GM23338 (cell line): ENCODE measurements at regions not wholly inside any gene's neighbourhood (a gene's known extent, or its start where the extent isn't known, plus 50 kb on each side); places are given as distances from the start of the nearest gene placed in this dataset.

Source experiments
- ATAC-seq: fragments of 200-7000 bp; cut with Tn5 transposase; 3 replicates; pipeline ENCODE4 v1.9.1; 2020
- DNase-seq: peaks from one replicate; pipeline ENCODE4 v3.0.0-alpha.2; 2015; ENCODE audit warnings: low spot score
- H2AFZ ChIP-seq: fragments of 200-600 bp; sonication (generic); 2 replicates; pipeline ENCODE4 v1.8.0; 2016; ENCODE audit warnings: antibody characterized with exemption, mild to moderate bottlenecking, moderate library complexity
- H3F3A ChIP-seq: fragments of 200-600 bp; sonication (generic); replicated peaks from 2 replicates; pipeline ENCODE4 v1.8.0; 2017; ENCODE audit warnings: antibody characterized with exemption, mixed run types, low read depth
- H3K27ac ChIP-seq: fragments of 200-600 bp; sonication (generic); 2 replicates; pipeline ENCODE4 v1.6.1; 2016; ENCODE audit warnings: low read depth
- H3K27me3 ChIP-seq: fragments of 200-600 bp; sonication (generic); 2 replicates; pipeline ENCODE4 v1.8.0; 2016; ENCODE audit warnings: mild to moderate bottlenecking, mixed run types, moderate library complexity; ENCODE audit not compliant: insufficient read depth
- H3K36me3 ChIP-seq: fragments of 200-600 bp; sonication (generic); 2 replicates; pipeline ENCODE4 v1.8.0; 2016; ENCODE audit warnings: mild to moderate bottlenecking; ENCODE audit not compliant: insufficient read depth
- H3K4me1 ChIP-seq: fragments of 200-600 bp; sonication (generic); 2 replicates; pipeline ENCODE4 v1.8.0; 2016; ENCODE audit warnings: mild to moderate bottlenecking, moderate library complexity; ENCODE audit not compliant: insufficient read depth
- H3K4me2 ChIP-seq: fragments of 200-600 bp; sonication (generic); 2 replicates; pipeline ENCODE4 v1.7.1; 2017; ENCODE audit warnings: mixed run types
- H3K4me3 ChIP-seq: fragments of 200-600 bp; sonication (generic); 2 replicates; pipeline ENCODE4 v1.6.1; 2016; ENCODE audit warnings: mixed run types
- H3K79me2 ChIP-seq: fragments of 200-600 bp; sonication (generic); replicated peaks from 2 replicates; pipeline ENCODE4 v1.8.0; 2017; ENCODE audit warnings: mild to moderate bottlenecking; ENCODE audit not compliant: insufficient read depth
- H3K9me2 ChIP-seq: fragments of 200-600 bp; sonication (generic); 2 replicates; pipeline ENCODE4 v1.8.0; 2017; ENCODE audit not compliant: insufficient read depth
- H4K20me1 ChIP-seq: fragments of 200-600 bp; sonication (generic); replicated peaks from 2 replicates; pipeline ENCODE4 v1.8.0; 2017; ENCODE audit warnings: mild to moderate bottlenecking; ENCODE audit not compliant: insufficient read depth
- H3K27ac Mint-ChIP-seq: 2 replicates; pipeline ENCODE4 v1.8.0; 2020; ENCODE audit warnings: inconsistent platforms, mild to moderate bottlenecking, moderate library complexity, mixed read lengths
- H3K27me3 Mint-ChIP-seq: 3 replicates; pipeline ENCODE4 v1.8.0; 2022; ENCODE audit warnings: low read depth, mild to moderate bottlenecking, moderate library complexity, mixed read lengths, inconsistent platforms; ENCODE audit not compliant: insufficient read depth, poor library complexity
- H3K36me3 Mint-ChIP-seq: 3 replicates; pipeline ENCODE4 v1.8.0; 2021; ENCODE audit warnings: low read depth, mild to moderate bottlenecking, inconsistent platforms, moderate library complexity, mixed read lengths
- H3K4me1 Mint-ChIP-seq: 3 replicates; pipeline ENCODE4 v1.8.0; 2020; ENCODE audit warnings: mild to moderate bottlenecking, inconsistent platforms, mixed read lengths
- H3K4me3 Mint-ChIP-seq: 3 replicates; pipeline ENCODE4 v1.8.0; 2021; ENCODE audit warnings: moderate library complexity, mild to moderate bottlenecking, inconsistent platforms, mixed read lengths
- H3K9me3 Mint-ChIP-seq: 3 replicates; pipeline ENCODE4 v1.8.0; 2020; ENCODE audit warnings: moderate library complexity, mild to moderate bottlenecking, inconsistent platforms, mixed read lengths
- CTCF ChIP-seq, 2 experiments: fragments of 200-600 bp in 1 of 2; sonication (generic) in 1 of 2; conservative IDR thresholded peaks; 2 replicates each; pipeline versions ENCODE4 v1.5.1 to v1.6.1; 2016 to 2017; ENCODE audit warnings: antibody characterized with exemption in 2 of 2, low read depth in 2 of 2, mild to moderate bottlenecking in 2 of 2, moderate library complexity in 1 of 2
- EZH2phosphoT487 ChIP-seq: fragments of 200-600 bp; sonication (generic); IDR thresholded peaks from one replicate; pipeline ENCODE4 v1.8.1; 2018; ENCODE audit warnings: antibody characterized with exemption; ENCODE audit not compliant: unreplicated experiment
- JUNB ChIP-seq: IDR thresholded peaks from one replicate; pipeline ENCODE4 v1.6.1; 2016; ENCODE audit warnings: antibody characterized with exemption; ENCODE audit not compliant: unreplicated experiment
- NANOG ChIP-seq: IDR thresholded peaks from 2 replicates; pipeline ENCODE4 v1.6.1; 2016; ENCODE audit warnings: antibody characterized with exemption, borderline replicate concordance
- POLR2AphosphoS5 ChIP-seq: IDR thresholded peaks from 2 replicates; pipeline ENCODE4 v1.6.1; 2016; ENCODE audit warnings: antibody characterized with exemption, low read depth
- STAT1 ChIP-seq: IDR thresholded peaks from one replicate; pipeline ENCODE4 v1.6.1; 2016; ENCODE audit warnings: antibody characterized with exemption; ENCODE audit not compliant: unreplicated experiment
- ZNF114 ChIP-seq: fragments of 250-450 bp; sonication (Bioruptor Pico); IDR thresholded peaks from 2 replicates; pipeline ENCODE4 v1.5.0; 2020; ENCODE audit warnings: mild to moderate bottlenecking, moderate library complexity
- ZNF331 ChIP-seq: fragments of 250-450 bp; sonication (Bioruptor Pico); IDR thresholded peaks from 2 replicates; pipeline ENCODE4 v1.5.0; 2020; ENCODE audit warnings: low read depth, mild to moderate bottlenecking, moderate library complexity
- TF ChIP-seq, protein P1 (sequence below): IDR thresholded peaks from one replicate; pipeline ENCODE4 v1.6.1; 2018; ENCODE audit warnings: antibody characterized with exemption; ENCODE audit not compliant: unreplicated experiment

DNA sequence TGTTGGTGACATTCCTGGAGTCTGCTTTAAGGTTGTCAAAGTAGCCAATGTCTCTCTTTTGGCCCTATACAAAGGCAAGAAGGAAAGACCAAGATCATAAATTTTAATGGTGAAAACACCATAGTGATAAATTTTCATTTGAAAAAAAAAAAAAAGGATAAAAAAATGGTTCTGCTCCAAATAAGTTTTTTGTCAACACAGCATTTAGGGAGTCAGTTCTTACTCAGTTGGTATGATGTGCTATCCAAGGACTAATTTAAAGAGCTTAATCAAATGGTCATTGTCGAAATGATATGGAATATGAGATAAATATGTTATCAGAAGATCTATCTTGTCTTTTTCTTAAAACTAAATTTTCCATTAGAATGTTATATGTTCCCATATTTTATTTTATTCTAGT lies 83.9 kb downstream of the PCDH18 start:
- H3K79me2 ChIP-seq: no peaks in the 10 kb centered on the region
- H3K27ac Mint-ChIP-seq: no peak overlapping the region
- H3K27me3 Mint-ChIP-seq: peaks cover 2% of the 10 kb centered on the region
- peaks cover 5% of the 10 kb centered on the region; the same call in 1 of the 3 replicates for H3K9me3 Mint-ChIP-seq
- H3K27me3 ChIP-seq: no peaks in the 10 kb centered on the region
- no peak overlapping the region for H2AFZ ChIP-seq
- no peaks in the 10 kb centered on the region; the same call in 1 of the 2 replicates for H3K9me2 ChIP-seq
- ATAC-seq (no peak), DNase-seq (no peak)
- TF ChIP-seq ZNF331: no peak
- TF ChIP-seq, protein P1, sequence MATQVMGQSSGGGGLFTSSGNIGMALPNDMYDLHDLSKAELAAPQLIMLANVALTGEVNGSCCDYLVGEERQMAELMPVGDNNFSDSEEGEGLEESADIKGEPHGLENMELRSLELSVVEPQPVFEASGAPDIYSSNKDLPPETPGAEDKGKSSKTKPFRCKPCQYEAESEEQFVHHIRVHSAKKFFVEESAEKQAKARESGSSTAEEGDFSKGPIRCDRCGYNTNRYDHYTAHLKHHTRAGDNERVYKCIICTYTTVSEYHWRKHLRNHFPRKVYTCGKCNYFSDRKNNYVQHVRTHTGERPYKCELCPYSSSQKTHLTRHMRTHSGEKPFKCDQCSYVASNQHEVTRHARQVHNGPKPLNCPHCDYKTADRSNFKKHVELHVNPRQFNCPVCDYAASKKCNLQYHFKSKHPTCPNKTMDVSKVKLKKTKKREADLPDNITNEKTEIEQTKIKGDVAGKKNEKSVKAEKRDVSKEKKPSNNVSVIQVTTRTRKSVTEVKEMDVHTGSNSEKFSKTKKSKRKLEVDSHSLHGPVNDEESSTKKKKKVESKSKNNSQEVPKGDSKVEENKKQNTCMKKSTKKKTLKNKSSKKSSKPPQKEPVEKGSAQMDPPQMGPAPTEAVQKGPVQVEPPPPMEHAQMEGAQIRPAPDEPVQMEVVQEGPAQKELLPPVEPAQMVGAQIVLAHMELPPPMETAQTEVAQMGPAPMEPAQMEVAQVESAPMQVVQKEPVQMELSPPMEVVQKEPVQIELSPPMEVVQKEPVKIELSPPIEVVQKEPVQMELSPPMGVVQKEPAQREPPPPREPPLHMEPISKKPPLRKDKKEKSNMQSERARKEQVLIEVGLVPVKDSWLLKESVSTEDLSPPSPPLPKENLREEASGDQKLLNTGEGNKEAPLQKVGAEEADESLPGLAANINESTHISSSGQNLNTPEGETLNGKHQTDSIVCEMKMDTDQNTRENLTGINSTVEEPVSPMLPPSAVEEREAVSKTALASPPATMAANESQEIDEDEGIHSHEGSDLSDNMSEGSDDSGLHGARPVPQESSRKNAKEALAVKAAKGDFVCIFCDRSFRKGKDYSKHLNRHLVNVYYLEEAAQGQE: no peak
- no peak for TF ChIP-seq CTCF (conservative IDR thresholded peaks at IDR 0.05; ENCODE audit: low read depth in 2 of 2)
- no peak for TF ChIP-seq STAT1
- no peak for TF ChIP-seq POLR2AphosphoS5
- no peak for TF ChIP-seq ZNF114 (CRISPR knock-in tag)
- no peak for TF ChIP-seq EZH2phosphoT487
- H3K4me2 ChIP-seq: no peak overlapping the region
- H4K20me1 ChIP-seq: no peaks in the 10 kb centered on the region
- no peak overlapping the region for H3K4me3 ChIP-seq
- H3K36me3 ChIP-seq: no peaks in the 10 kb centered on the region
- 0 out of 2 replicates have a peak, but pooled peaks cover 8% of the 10 kb centered on the region for H3F3A ChIP-seq
- peaks cover 35% of the 10 kb centered on the region for H3K4me1 Mint-ChIP-seq
- H3K27ac ChIP-seq: no peak overlapping the region
- peaks cover 26% of the 10 kb centered on the region for H3K4me1 ChIP-seq
- H3K4me3 Mint-ChIP-seq: no peak overlapping the region
- H3K36me3 Mint-ChIP-seq: peaks cover 8% of the 10 kb centered on the region; the same call in 2 of the 3 replicates

- Histone ChIP-seq H3K4me2 (no peak overlapping the region), H3K9me2 (no peaks in the 10 kb centered on the region), H3K79me2 (no peaks in the 10 kb centered on the region), H4K20me1 (no peaks in the 10 kb centered on the region), H3K4me3 (no peak overlapping the region), H2AFZ (peak overlapping the region; percentile 34; the same call in 1 of the 2 replicates), H3K27ac (no peak overlapping the region), H3K27me3 (no peaks in the 10 kb centered on the region), H3K4me1 (peaks cover 20% of the 10 kb centered on the region), H3F3A (no peaks in the 10 kb centered on the region), H3K36me3 (no peaks in the 10 kb centered on the region)
- Mint-ChIP-seq H3K4me3 (no peak overlapping the region), H3K36me3 (no peaks in the 10 kb centered on the region), H3K27me3 (no peaks in the 10 kb centered on the region), H3K4me1 (peaks cover 22% of the 10 kb centered on the region), H3K27ac (peak overlapping the region; percentile 12; the same call in 1 of the 2 replicates), H3K9me3 (no peaks in the 10 kb centered on the region)
- no peak for DNase-seq
- TF ChIP-seq JUNB (no peak), EZH2phosphoT487 (no peak), STAT1 (no peak), CTCF (conservative IDR thresholded peaks at IDR 0.05; ENCODE audit: low read depth in 2 of 2) (no peak), NANOG (no peak), ZNF331 (no peak)
- ATAC-seq: no peak
Observed at GRCh38 chr4:137446071-137446470, 86.2 kb downstream of the PCDH18 start.
